Lower leg skin (tissue), 3 donors: ENCODE measurements at regions not wholly inside any gene's neighbourhood (a gene's known extent, or its start where the extent isn't known, plus 50 kb on each side); places are given as distances from the start of the nearest gene placed in this dataset.
"Not testable (repeated sequence)": the region's sequence is repeated elsewhere in the genome, so short reads cannot be mapped to it uniquely, and the experiment has no call there.

Experiments used
- CTCF ChIP-seq, 3 donors: fragments of 450-650 bp; IDR thresholded peaks; one replicate each; pipeline ENCODE4 v1.5.1; 2016; ENCODE audit warnings: antibody characterized with exemption in 3 of 3, mild to moderate bottlenecking in 3 of 3, moderate library complexity in 2 of 3
- POLR2A ChIP-seq, 2 donors: fragments of 450-650 bp; IDR thresholded peaks; one replicate each; pipeline ENCODE4 v1.6.1; 2016 to 2017; ENCODE audit warnings: antibody characterized with exemption in 2 of 2, mild to moderate bottlenecking in 1 of 2, moderate library complexity in 1 of 2

- TF ChIP-seq POLR2A, CTCF (IDR thresholded peaks at IDR 0.05): not testable (repeated sequence)
These were observed 122.9 kb upstream of the DAP start for GRCh38 chr5:10883945-10884344.
